HEK293 (cell line): ENCODE measurements at regions not wholly inside any gene's neighbourhood (a gene's known extent, or its start where the extent isn't known, plus 50 kb on each side); places are given as distances from the start of the nearest gene placed in this dataset.

ENCODE experiments used
- CTCF ChIP-seq: fragments of 450-650 bp; formaldehyde crosslinking; IDR thresholded peaks from 2 replicates; pipeline ENCODE4 v1.5.1; 2016; ENCODE audit warnings: missing biosample characterization, missing genetic modification characterization
- PBX3 ChIP-seq: sonication (generic); formaldehyde crosslinking; IDR thresholded peaks from 2 replicates; pipeline ENCODE4 v1.8.1; 2022; ENCODE audit warnings: mild to moderate bottlenecking, moderate library complexity, missing genetic modification reagents
- SCRT2 ChIP-seq: fragments of 450-650 bp; formaldehyde crosslinking; IDR thresholded peaks from 2 replicates; pipeline ENCODE4 v1.5.1; 2016; ENCODE audit warnings: missing biosample characterization, missing genetic modification characterization
- SP7 ChIP-seq: fragments of 450-650 bp; formaldehyde crosslinking; IDR thresholded peaks from 2 replicates; pipeline ENCODE4 v1.5.1; 2016; ENCODE audit warnings: missing biosample characterization, missing genetic modification characterization
- YY1 ChIP-seq: fragments of 450-650 bp; formaldehyde crosslinking; IDR thresholded peaks from 2 replicates; pipeline ENCODE4 v1.5.1; 2018; ENCODE audit warnings: missing biosample characterization, missing genetic modification characterization
- ZBTB11 ChIP-seq: fragments of 450-650 bp; formaldehyde crosslinking; conservative IDR thresholded peaks from 2 replicates; pipeline ENCODE4 v1.5.1; 2016; ENCODE audit warnings: low read depth, missing biosample characterization, missing genetic modification characterization
- ZNF10 ChIP-seq: fragments of 450-650 bp; formaldehyde crosslinking; IDR thresholded peaks from 2 replicates; pipeline ENCODE4 v1.5.1; 2017; ENCODE audit warnings: missing biosample characterization, missing genetic modification characterization
- ZNF121 ChIP-seq: fragments of 450-650 bp; formaldehyde crosslinking; IDR thresholded peaks from 2 replicates; pipeline ENCODE4 v1.5.1; 2016; ENCODE audit warnings: missing biosample characterization, missing genetic modification characterization
- ZNF600 ChIP-seq: fragments of 450-650 bp; formaldehyde crosslinking; IDR thresholded peaks from 2 replicates; pipeline ENCODE4 v1.5.1; 2016; ENCODE audit warnings: missing biosample characterization, missing genetic modification characterization
- ZNF623 ChIP-seq: fragments of 450-650 bp; formaldehyde crosslinking; IDR thresholded peaks from 2 replicates; pipeline ENCODE4 v1.5.1; 2016; ENCODE audit warnings: missing biosample characterization, missing genetic modification characterization
- ZNF777 ChIP-seq: fragments of 450-650 bp; formaldehyde crosslinking; IDR thresholded peaks from 2 replicates; pipeline ENCODE4 v1.5.1; 2017; ENCODE audit warnings: missing biosample characterization, missing genetic modification characterization, borderline replicate concordance
- ZSCAN18 ChIP-seq: fragments of 450-650 bp; formaldehyde crosslinking; IDR thresholded peaks from 2 replicates; pipeline ENCODE4 v1.5.1; 2016; ENCODE audit warnings: missing biosample characterization, missing genetic modification characterization
- TF ChIP-seq, protein P1 (sequence below): fragments of 450-650 bp; IDR thresholded peaks from 2 replicates; pipeline ENCODE4 v1.5.1; 2018; ENCODE audit warnings: missing biosample characterization, mild to moderate bottlenecking, missing genetic modification characterization

GRCh38 chr15:70478251-70478990, 284.9 kb downstream of the UACA start:
- TF ChIP-seq ZNF623 (no peak), CTCF (tag by site-specific recombination) (no peak), SCRT2 (no peak), PBX3 (CRISPR knock-in tag) (no peak), YY1 (tag by site-specific recombination) (no peak), ZNF10 (tag by site-specific recombination) (no peak), ZBTB11 (tag by site-specific recombination) (no peak), ZNF600 (tag by site-specific recombination) (no peak), ZNF777 (no peak), ZSCAN18 (no peak), ZNF121 (no peak), SP7 (tag by site-specific recombination) (no peak)
- TF ChIP-seq, protein P1, sequence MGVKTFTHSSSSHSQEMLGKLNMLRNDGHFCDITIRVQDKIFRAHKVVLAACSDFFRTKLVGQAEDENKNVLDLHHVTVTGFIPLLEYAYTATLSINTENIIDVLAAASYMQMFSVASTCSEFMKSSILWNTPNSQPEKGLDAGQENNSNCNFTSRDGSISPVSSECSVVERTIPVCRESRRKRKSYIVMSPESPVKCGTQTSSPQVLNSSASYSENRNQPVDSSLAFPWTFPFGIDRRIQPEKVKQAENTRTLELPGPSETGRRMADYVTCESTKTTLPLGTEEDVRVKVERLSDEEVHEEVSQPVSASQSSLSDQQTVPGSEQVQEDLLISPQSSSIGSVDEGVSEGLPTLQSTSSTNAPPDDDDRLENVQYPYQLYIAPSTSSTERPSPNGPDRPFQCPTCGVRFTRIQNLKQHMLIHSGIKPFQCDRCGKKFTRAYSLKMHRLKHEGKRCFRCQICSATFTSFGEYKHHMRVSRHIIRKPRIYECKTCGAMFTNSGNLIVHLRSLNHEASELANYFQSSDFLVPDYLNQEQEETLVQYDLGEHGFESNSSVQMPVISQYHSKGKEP (tag by site-specific recombination): no peak
